ENCODE measurements at regions not wholly inside any gene's neighbourhood (a gene's known extent, or its start where the extent isn't known, plus 50 kb on each side); places are given as distances from the start of the nearest gene placed in this dataset.

GRCh38 chr6:56790414-56790813 is 147.7 kb upstream of the DST start:
- TF ChIP-seq CTCF (IDR thresholded peaks at IDR 0.05; ENCODE audit: insufficient read depth, low read depth, low read length) (no peak), EZH2 (IDR thresholded peaks at IDR 0.05; ENCODE audit: insufficient read depth, low read length) (no peak)

Measured in astrocyte (in vitro differentiated cells and primary cell).